H1 (cell line): ENCODE measurements at regions not wholly inside any gene's neighbourhood (a gene's known extent, or its start where the extent isn't known, plus 50 kb on each side); places are given as distances from the start of the nearest gene placed in this dataset.

Experiments
- BCL11A ChIP-seq, 2 experiments: IDR thresholded peaks; one replicate each; pipeline ENCODE4 v1.6.1; 2011; ENCODE audit warnings: low read depth in 2 of 2, low read length in 2 of 2, mild to moderate bottlenecking in 2 of 2
- CBX8 ChIP-seq: fragments of 300-800, 300-1000 bp; sonication (generic); IDR thresholded peaks from 2 replicates; pipeline ENCODE4 v1.7.1; 2016; ENCODE audit warnings: low read depth, low read length, borderline replicate concordance
- SUZ12 ChIP-seq: fragments of 200-600 bp; sonication (generic); IDR thresholded peaks from 2 replicates; pipeline ENCODE4 v1.6.1; 2012; ENCODE audit warnings: mild to moderate bottlenecking, inconsistent platforms, low read length, moderate library complexity, mixed read lengths
- TAF7 ChIP-seq: optimal IDR thresholded peaks from 2 replicates; pipeline ENCODE3; 2011; ENCODE audit warnings: low read depth, mild to moderate bottlenecking, inconsistent platforms, low read length, moderate library complexity, borderline replicate concordance
- TF ChIP-seq, protein P1 (sequence below): fragments of 300-600 bp; sonication (generic); IDR thresholded peaks from 2 replicates; pipeline ENCODE4 v1.7.1; 2012; ENCODE audit warnings: low read length, moderate library complexity, mild to moderate bottlenecking, inconsistent platforms; ENCODE audit not compliant: insufficient replicate concordance
- TF ChIP-seq, protein P2 (sequence below): IDR thresholded peaks from 2 replicates; pipeline ENCODE4 v1.6.1; 2011; ENCODE audit warnings: low read length, improper control_type of control experiment

DNA sequence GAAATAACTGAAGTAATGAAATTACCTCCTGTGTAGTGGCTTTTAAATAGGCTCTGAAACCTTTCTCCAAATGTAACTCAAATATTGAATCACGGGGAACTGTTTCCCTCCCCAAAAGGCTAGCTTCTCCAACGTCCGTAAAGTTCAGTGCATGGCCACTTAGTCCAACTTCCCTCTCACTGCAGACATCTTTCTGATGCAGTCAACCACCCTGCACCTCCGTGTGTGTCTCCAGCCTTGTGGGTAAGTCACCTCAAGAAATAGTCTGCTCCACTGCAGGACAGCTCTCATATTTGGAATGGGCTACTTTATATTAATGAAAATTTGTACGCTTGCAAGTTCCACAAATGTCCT lies 152.5 kb upstream of the CYRIA start (continued):
- TF ChIP-seq, protein P1, sequence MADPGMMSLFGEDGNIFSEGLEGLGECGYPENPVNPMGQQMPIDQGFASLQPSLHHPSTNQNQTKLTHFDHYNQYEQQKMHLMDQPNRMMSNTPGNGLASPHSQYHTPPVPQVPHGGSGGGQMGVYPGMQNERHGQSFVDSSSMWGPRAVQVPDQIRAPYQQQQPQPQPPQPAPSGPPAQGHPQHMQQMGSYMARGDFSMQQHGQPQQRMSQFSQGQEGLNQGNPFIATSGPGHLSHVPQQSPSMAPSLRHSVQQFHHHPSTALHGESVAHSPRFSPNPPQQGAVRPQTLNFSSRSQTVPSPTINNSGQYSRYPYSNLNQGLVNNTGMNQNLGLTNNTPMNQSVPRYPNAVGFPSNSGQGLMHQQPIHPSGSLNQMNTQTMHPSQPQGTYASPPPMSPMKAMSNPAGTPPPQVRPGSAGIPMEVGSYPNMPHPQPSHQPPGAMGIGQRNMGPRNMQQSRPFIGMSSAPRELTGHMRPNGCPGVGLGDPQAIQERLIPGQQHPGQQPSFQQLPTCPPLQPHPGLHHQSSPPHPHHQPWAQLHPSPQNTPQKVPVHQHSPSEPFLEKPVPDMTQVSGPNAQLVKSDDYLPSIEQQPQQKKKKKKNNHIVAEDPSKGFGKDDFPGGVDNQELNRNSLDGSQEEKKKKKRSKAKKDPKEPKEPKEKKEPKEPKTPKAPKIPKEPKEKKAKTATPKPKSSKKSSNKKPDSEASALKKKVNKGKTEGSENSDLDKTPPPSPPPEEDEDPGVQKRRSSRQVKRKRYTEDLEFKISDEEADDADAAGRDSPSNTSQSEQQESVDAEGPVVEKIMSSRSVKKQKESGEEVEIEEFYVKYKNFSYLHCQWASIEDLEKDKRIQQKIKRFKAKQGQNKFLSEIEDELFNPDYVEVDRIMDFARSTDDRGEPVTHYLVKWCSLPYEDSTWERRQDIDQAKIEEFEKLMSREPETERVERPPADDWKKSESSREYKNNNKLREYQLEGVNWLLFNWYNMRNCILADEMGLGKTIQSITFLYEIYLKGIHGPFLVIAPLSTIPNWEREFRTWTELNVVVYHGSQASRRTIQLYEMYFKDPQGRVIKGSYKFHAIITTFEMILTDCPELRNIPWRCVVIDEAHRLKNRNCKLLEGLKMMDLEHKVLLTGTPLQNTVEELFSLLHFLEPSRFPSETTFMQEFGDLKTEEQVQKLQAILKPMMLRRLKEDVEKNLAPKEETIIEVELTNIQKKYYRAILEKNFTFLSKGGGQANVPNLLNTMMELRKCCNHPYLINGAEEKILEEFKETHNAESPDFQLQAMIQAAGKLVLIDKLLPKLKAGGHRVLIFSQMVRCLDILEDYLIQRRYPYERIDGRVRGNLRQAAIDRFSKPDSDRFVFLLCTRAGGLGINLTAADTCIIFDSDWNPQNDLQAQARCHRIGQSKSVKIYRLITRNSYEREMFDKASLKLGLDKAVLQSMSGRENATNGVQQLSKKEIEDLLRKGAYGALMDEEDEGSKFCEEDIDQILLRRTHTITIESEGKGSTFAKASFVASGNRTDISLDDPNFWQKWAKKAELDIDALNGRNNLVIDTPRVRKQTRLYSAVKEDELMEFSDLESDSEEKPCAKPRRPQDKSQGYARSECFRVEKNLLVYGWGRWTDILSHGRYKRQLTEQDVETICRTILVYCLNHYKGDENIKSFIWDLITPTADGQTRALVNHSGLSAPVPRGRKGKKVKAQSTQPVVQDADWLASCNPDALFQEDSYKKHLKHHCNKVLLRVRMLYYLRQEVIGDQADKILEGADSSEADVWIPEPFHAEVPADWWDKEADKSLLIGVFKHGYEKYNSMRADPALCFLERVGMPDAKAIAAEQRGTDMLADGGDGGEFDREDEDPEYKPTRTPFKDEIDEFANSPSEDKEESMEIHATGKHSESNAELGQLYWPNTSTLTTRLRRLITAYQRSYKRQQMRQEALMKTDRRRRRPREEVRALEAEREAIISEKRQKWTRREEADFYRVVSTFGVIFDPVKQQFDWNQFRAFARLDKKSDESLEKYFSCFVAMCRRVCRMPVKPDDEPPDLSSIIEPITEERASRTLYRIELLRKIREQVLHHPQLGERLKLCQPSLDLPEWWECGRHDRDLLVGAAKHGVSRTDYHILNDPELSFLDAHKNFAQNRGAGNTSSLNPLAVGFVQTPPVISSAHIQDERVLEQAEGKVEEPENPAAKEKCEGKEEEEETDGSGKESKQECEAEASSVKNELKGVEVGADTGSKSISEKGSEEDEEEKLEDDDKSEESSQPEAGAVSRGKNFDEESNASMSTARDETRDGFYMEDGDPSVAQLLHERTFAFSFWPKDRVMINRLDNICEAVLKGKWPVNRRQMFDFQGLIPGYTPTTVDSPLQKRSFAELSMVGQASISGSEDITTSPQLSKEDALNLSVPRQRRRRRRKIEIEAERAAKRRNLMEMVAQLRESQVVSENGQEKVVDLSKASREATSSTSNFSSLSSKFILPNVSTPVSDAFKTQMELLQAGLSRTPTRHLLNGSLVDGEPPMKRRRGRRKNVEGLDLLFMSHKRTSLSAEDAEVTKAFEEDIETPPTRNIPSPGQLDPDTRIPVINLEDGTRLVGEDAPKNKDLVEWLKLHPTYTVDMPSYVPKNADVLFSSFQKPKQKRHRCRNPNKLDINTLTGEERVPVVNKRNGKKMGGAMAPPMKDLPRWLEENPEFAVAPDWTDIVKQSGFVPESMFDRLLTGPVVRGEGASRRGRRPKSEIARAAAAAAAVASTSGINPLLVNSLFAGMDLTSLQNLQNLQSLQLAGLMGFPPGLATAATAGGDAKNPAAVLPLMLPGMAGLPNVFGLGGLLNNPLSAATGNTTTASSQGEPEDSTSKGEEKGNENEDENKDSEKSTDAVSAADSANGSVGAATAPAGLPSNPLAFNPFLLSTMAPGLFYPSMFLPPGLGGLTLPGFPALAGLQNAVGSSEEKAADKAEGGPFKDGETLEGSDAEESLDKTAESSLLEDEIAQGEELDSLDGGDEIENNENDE = no peak
- no peak for TF ChIP-seq CBX8
- no peak for TF ChIP-seq BCL11A (IDR thresholded peaks at IDR 0.05; ENCODE audit: low read depth in 2 of 2, low read length in 2 of 2)
- TF ChIP-seq SUZ12 = no peak
- TF ChIP-seq, protein P2, sequence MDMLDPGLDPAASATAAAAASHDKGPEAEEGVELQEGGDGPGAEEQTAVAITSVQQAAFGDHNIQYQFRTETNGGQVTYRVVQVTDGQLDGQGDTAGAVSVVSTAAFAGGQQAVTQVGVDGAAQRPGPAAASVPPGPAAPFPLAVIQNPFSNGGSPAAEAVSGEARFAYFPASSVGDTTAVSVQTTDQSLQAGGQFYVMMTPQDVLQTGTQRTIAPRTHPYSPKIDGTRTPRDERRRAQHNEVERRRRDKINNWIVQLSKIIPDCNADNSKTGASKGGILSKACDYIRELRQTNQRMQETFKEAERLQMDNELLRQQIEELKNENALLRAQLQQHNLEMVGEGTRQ = no peak
- no peak for TF ChIP-seq TAF7
